Prostate gland (tissue), 2 donors: ENCODE measurements at regions not wholly inside any gene's neighbourhood (a gene's known extent, or its start where the extent isn't known, plus 50 kb on each side); places are given as distances from the start of the nearest gene placed in this dataset.

Experiments used
- DNase-seq: peaks from one replicate; pipeline ENCODE4 v3.0.0-alpha.2; 2019; ENCODE audit warnings: low spot score
- H3K27ac ChIP-seq, 2 donors: fragments of 200-600 bp; sonication (generic); 2 replicates each; pipeline ENCODE4 v1.5.1; 2017 to 2019
- H3K27me3 ChIP-seq: fragments of 200-600 bp; sonication (generic); replicated peaks from 2 replicates; pipeline ENCODE4 v1.5.1; 2019; ENCODE audit not compliant: insufficient read depth
- H3K36me3 ChIP-seq, 2 donors: fragments of 200-600 bp; sonication (generic); 1 replicate in 1 of 2; 2 replicates in 1 of 2; pipeline versions ENCODE4 v1.5.1 to v1.8.1; 2017 to 2019
- H3K4me1 ChIP-seq: fragments of 200-600 bp; sonication (generic); replicated peaks from 2 replicates; pipeline ENCODE4 v1.5.1; 2019
- H3K4me3 ChIP-seq, 2 donors: fragments of 200-600 bp; sonication (generic); 2 replicates each; pipeline ENCODE4 v1.5.1; 2017 to 2019
- H3K9me3 ChIP-seq: fragments of 200-600 bp; sonication (generic); 2 replicates; pipeline ENCODE4 v1.5.1; 2017
- POLR2A ChIP-seq: fragments of 450-650 bp; IDR thresholded peaks from one replicate; pipeline ENCODE4 v1.6.1; 2016; ENCODE audit warnings: antibody characterized with exemption, mild to moderate bottlenecking
- POLR2AphosphoS5 ChIP-seq: sonication (generic); formaldehyde crosslinking; IDR thresholded peaks from one replicate; pipeline ENCODE4 v1.6.1; 2017; ENCODE audit warnings: antibody characterized with exemption
- WGBS: methylation state at CpG from one replicate; pipeline ENCODE4 v1.1.5; 2018; 5-methylcytosine and 5-hydroxymethylcytosine counted together
- intact Hi-C: fragments of 100-400 bp; cut with DNase I; formaldehyde crosslinking; loops from one replicate; pipeline ENCODE4 v1.14.2; 2022
- TF ChIP-seq, protein P1 (sequence below), 4 experiments: fragments of 200-600 bp in 2 of 4; fragments of 450-650 bp in 2 of 4; sonication (generic) in 2 of 4; IDR thresholded peaks; 1 replicate in 3 of 4; 2 replicates in 1 of 4; pipeline ENCODE4 v1.5.1; 2016 to 2019; ENCODE audit warnings: antibody characterized with exemption in 4 of 4, mild to moderate bottlenecking in 2 of 4, moderate library complexity in 2 of 4

DNA sequence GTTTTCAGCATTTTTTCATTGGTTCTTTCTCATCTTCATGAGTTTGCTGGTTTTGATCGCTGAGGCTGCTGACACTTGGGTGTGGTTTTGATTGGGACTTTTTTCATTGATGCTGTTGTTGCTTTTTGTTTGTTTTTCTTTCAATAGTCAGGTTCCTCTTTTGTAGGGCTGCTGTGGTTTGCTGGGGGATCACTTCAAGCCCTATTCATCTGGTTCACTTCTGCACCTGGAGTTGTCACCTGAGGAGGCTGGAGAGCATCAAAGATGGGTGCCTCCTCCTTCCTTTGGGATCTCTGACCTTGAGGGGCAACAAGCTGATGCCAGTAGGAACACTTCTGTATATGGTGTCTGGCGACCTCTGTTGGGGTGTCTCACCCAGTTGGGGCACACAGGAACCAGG, 1279.9 kb upstream of the TMPRSS15 start:
- no peak for DNase-seq
- H3K27me3 ChIP-seq = no peaks in the 10 kb centered on the region
- TF ChIP-seq, protein P1, sequence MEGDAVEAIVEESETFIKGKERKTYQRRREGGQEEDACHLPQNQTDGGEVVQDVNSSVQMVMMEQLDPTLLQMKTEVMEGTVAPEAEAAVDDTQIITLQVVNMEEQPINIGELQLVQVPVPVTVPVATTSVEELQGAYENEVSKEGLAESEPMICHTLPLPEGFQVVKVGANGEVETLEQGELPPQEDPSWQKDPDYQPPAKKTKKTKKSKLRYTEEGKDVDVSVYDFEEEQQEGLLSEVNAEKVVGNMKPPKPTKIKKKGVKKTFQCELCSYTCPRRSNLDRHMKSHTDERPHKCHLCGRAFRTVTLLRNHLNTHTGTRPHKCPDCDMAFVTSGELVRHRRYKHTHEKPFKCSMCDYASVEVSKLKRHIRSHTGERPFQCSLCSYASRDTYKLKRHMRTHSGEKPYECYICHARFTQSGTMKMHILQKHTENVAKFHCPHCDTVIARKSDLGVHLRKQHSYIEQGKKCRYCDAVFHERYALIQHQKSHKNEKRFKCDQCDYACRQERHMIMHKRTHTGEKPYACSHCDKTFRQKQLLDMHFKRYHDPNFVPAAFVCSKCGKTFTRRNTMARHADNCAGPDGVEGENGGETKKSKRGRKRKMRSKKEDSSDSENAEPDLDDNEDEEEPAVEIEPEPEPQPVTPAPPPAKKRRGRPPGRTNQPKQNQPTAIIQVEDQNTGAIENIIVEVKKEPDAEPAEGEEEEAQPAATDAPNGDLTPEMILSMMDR (IDR thresholded peaks at IDR 0.05) = no peak
- TF ChIP-seq POLR2AphosphoS5 = no peak
- TF ChIP-seq POLR2A = no peak
- H3K27ac ChIP-seq = no peak overlapping the region
- no peaks in the 10 kb centered on the region for H3K36me3 ChIP-seq
- H3K9me3 ChIP-seq = no peaks in the 10 kb centered on the region
- H3K4me1 ChIP-seq = no peaks in the 10 kb centered on the region
- intact Hi-C loops = no loop called here
- H3K4me3 ChIP-seq = no peak overlapping the region
- WGBS = 88% methylated on average over 2 of the region's 2 CpGs

DNA sequence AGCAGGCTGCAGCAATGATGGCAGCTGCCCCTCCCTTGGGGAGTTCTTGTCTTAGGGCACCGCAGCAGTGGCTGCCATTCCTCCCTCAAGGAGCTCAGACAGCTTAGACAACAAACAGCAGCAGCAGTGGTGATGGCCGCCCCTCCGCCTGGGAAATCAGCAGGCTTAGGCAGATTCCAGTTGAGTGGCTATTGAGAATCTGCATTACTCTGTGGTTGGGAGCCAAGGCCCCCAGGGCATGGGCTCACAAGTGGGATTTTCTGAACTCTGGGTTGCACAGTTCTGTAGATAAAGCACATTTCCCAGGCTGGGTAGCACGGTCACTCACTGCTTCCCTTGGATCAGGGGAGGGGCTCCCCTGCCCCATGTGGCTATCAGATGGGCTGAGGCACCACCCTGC, 1280.7 kb upstream of the TMPRSS15 start:
- no peaks in the 10 kb centered on the region for H3K9me3 ChIP-seq
- H3K4me1 ChIP-seq = no peaks in the 10 kb centered on the region
- 68% methylated on average over 4 of the region's 4 CpGs for WGBS
- intact Hi-C loops = no loop called here
- no peak overlapping the region for H3K27ac ChIP-seq
- H3K27me3 ChIP-seq = no peaks in the 10 kb centered on the region
- TF ChIP-seq POLR2A (no peak), POLR2AphosphoS5 (no peak)
- TF ChIP-seq, protein P1 (IDR thresholded peaks at IDR 0.05) = no peak
- no peaks in the 10 kb centered on the region for H3K36me3 ChIP-seq
- no peak for DNase-seq
- no peak overlapping the region for H3K4me3 ChIP-seq

DNA sequence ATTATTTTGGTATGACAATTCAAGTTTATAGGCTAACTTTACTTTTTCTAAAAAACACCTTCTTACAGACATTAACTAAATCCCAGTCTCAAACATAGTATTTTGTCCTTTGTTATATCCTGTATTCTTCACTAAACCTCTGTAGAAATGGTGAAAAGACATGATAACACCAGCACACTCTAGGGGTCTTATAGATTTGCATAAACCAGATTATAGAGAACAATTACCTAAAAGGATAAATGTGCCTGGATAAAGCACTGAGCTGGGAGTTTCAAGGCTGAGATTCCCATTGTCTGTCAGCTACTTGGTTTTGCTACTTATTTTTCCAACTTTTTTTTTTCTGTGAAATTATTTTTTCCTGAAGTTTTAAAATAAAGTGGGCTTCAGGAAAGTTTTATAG, 1288.6 kb upstream of the TMPRSS15 start:
- H3K9me3 ChIP-seq = no peaks in the 10 kb centered on the region
- TF ChIP-seq POLR2AphosphoS5 = no peak
- TF ChIP-seq, protein P1 (IDR thresholded peaks at IDR 0.05) = no peak
- no peak for TF ChIP-seq POLR2A
- no peaks in the 10 kb centered on the region for H3K27me3 ChIP-seq
- DNase-seq = no peak
- intact Hi-C loops = no loop called here
- H3K4me3 ChIP-seq = no peak overlapping the region
- no peak overlapping the region for H3K27ac ChIP-seq
- no peaks in the 10 kb centered on the region for H3K36me3 ChIP-seq
- H3K4me1 ChIP-seq = no peaks in the 10 kb centered on the region

DNA sequence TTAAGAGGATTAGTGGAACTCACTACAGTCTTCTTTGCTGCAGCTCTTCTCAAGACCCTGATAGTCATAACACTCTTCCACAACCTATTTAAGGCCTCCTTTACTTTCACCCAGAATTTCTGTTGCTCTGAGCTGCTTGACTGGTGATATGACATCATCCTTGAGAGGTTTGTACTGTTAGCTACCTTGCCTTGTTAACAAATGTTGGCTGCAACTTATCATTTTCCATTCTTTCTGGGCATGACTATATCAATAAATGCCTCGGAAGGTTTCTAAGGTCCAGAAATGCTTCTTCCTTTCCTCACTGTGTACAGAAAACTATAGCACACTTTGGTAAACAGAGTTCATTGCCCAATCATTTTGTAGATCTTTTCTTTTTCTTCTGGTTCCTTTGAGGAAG, 1292.2 kb upstream of the TMPRSS15 start:
- no peaks in the 10 kb centered on the region for H3K36me3 ChIP-seq
- no peaks in the 10 kb centered on the region for H3K4me1 ChIP-seq
- H3K27me3 ChIP-seq = no peaks in the 10 kb centered on the region
- no peak overlapping the region for H3K27ac ChIP-seq
- intact Hi-C loops = no loop called here
- no peak for TF ChIP-seq POLR2A
- TF ChIP-seq, protein P1 (IDR thresholded peaks at IDR 0.05) = no peak
- no peak for TF ChIP-seq POLR2AphosphoS5
- no peak for DNase-seq
- WGBS = 78% methylated on average over 1 of the region's 1 CpG
- no peak overlapping the region for H3K4me3 ChIP-seq
- H3K9me3 ChIP-seq = no peaks in the 10 kb centered on the region

DNA sequence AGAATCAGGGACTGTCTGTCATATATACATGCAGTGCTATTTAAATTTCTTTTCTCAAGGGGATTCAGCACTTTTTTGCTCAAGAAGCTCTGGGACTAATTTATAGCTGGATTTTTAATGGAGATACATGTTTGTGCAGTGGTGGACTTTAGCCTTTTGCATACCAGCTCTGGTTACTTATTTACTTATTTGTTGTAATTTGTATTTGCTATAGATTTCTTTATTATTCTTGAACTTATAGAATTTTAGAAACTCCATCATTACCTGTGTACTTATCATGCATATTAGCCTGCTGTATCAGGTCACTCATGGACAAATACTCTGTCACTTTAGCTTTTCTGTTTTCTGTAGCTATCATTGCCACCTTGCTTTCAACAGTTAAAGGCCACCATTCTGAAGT, 1296.9 kb upstream of the TMPRSS15 start:
- DNase-seq = no peak
- intact Hi-C loops = no loop called here
- Histone ChIP-seq H3K4me3 (no peak overlapping the region), H3K27ac (no peak overlapping the region), H3K36me3 (no peaks in the 10 kb centered on the region), H3K27me3 (no peaks in the 10 kb centered on the region), H3K9me3 (no peaks in the 10 kb centered on the region), H3K4me1 (no peaks in the 10 kb centered on the region)
- TF ChIP-seq POLR2AphosphoS5 (no peak), POLR2A (no peak)
- TF ChIP-seq, protein P1 (IDR thresholded peaks at IDR 0.05) = no peak
